Muscle of back (tissue), 3 donors: ENCODE measurements at regions not wholly inside any gene's neighbourhood (a gene's known extent, or its start where the extent isn't known, plus 50 kb on each side); places are given as distances from the start of the nearest gene placed in this dataset.
"Not testable (repeated sequence)": the region's sequence is repeated elsewhere in the genome, so short reads cannot be mapped to it uniquely, and the experiment has no call there.

Experiments used
- DNase-seq, 3 donors: peaks; one replicate each; pipeline versions ENCODE4 v3.0.0 to v3.0.0-alpha.2; 2013

- no peak for DNase-seq
These were observed 392.6 kb upstream of the BRINP1 start for GRCh38 chr9:119761812-119762211.

GRCh38 chr9:119758990-119759389, 389.8 kb upstream of the BRINP1 start:
- no peak for DNase-seq

- DNase-seq = no peak
These were observed 389.0 kb upstream of the BRINP1 start for GRCh38 chr9:119758241-119758640.

DNA sequence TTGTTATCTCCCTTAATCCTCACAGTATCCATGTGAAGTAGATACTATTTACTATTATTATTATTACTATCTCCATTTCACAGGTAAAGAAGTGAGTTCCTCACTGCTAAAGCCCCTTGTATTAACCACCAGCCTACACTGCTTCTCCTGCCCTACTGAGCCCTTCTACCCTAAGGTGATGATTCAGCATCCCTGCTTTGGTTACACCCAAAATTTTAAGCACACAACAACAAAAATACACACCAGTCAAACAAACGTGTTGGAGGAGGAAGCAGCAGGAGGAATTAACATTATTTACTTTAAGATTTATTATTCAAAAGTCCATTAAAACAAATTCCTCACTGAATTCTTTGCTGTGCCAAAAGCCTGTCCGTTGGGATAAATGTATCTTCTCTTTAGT, 370.2 kb upstream of the BRINP1 start:
- no peak for DNase-seq

GRCh38 chr9:119736491-119737454, 367.5 kb upstream of the BRINP1 start:
- no peak for DNase-seq

DNA sequence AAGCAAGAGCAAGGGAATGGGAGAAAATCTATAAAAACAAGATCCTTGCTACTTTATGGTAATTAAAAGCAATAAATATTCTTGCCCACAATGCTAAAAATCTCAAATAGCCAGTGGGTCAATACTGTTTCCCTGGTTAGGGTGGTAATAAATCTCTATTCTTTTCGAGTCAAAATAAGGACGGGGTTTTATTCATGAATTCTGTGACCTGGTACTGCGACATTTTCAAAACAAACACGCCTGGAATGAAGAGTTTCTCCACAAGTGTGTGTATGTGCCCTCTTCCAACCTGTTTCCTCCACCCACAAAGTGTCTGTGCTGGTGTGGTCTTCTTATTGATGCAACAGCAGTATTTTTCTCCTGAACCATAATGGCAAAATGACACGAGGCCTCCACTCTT, 358.8 kb upstream of the BRINP1 start:
- DNase-seq = no peak

DNA sequence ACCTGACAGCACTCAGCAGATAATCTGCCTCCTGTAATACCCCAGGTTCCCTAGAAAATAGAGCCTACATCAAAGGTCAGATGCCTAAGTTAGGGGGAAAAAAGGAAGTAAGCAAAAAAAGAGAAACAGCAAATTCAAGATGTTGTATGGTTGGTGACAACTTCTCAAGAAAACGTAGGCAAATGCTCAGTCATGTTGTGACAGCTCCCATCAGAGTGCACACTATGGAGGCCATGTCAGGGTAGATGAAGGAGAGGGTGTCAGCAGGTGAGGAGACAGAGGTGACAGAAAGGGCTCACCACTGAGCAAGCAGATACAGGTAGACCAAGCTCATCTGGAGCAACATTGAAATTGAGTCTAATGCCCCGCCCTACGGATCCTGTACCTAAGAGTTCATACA, 356.8 kb upstream of the BRINP1 start:
- DNase-seq = no peak

- no peak for DNase-seq
These were observed 353.1 kb upstream of the BRINP1 start for GRCh38 chr9:119722384-119722783.

DNA sequence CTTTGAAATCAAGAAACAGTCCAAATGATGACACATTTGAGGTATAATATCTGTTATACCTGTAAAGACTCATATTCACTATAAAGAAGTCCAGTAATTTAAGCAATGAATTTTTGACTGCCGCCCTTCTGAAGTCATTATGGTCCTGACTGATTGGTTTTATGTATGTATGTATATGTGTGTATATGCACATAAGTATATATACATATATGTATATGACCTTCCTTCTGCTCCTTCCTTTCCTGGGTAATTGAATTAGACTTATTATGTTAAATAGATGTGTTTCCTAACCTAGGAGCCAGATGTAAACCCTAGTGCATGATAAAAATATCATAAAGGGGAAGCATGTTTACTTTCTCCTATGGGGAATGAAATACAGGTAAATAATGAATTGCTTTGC, 343.1 kb upstream of the BRINP1 start:
- DNase-seq = no peak

- no peak for DNase-seq
These were observed 340.2 kb upstream of the BRINP1 start for GRCh38 chr9:119709431-119709830.

DNA sequence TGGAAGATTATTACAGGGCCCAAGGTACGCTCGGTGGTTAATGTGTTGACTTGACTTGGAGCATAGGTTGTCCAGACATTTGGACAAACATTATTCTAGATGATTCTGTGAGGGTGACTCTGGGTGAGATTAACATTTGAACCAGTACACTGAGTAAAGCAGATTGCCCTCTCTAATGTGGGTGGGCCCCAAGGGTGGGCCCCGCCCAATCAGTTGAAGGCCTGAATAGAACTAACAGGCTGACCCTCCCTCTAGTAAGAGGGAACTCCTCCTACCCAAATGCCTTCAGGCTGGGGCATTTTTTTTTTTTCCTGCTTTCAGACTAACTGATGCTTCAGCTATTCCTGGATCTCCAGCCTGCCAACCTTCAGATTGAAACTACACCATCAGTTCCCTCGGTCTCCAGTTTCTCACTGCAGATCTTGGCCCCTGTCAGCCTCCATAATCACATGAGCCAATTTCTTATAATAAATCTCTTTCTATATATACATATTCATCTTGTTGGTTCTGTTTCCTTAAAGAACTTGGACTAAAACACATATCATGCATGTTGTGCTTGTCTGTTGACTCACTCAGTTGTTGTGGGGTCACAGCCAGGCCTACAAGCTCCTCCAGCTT, 338.1 kb upstream of the BRINP1 start:
- DNase-seq = no peak

GRCh38 chr9:119701651-119702050, 332.4 kb upstream of the BRINP1 start:
- no peak for DNase-seq

GRCh38 chr9:119698535-119698934, 329.3 kb upstream of the BRINP1 start:
- DNase-seq = no peak

GRCh38 chr9:119697996-119698395, 328.8 kb upstream of the BRINP1 start:
- no peak for DNase-seq

- DNase-seq = peak in 1 of 3 donors; percentile 4
These were observed 320.6 kb upstream of the BRINP1 start for GRCh38 chr9:119689879-119690278.

- no peak for DNase-seq
These were observed 319.3 kb upstream of the BRINP1 start for GRCh38 chr9:119688547-119688946.

GRCh38 chr9:119677811-119678505, 308.7 kb upstream of the BRINP1 start:
- DNase-seq = no peak

DNA sequence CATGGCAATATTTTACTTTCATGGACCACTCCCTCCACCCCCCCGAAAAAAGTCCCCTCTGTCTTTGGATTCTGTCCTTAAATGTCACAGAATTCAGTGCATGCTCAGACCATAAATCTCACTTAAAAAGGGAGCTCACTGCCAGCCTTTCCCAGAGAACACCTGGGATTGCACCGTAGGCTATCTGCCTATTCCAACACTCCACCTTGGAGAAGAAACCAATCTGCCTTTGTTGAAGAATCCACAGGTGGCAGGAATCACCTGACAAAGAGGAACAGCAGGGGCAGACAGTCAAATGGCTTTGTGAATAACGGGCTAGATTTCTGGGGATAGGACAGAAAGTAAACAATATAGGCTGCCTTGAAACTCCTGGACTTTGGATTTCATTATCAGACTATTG, 306.7 kb upstream of the BRINP1 start:
- no peak for DNase-seq

GRCh38 chr9:119672763-119673162, 303.5 kb upstream of the BRINP1 start:
- DNase-seq = not testable (repeated sequence)

DNA sequence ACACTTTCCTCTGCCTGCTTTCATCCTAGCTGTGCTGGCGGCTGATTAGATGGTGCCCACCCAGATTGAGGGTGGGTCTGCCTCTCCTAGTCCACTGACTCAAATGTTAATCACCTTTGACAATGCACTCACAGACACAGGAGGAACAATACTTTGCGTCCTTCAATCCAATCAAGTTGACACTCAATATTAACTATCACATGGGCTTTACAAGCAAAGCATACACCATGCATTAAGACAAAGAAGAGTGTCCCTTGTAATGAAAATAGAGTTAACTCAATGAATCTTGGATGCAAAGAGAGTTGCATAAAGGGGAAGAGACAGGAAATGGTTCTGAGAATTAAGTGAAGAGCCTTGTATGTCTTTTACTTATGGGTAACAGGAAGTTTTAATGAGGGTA, 298.7 kb upstream of the BRINP1 start:
- DNase-seq = no peak

GRCh38 chr9:119667163-119667562, 297.9 kb upstream of the BRINP1 start:
- no peak for DNase-seq

DNA sequence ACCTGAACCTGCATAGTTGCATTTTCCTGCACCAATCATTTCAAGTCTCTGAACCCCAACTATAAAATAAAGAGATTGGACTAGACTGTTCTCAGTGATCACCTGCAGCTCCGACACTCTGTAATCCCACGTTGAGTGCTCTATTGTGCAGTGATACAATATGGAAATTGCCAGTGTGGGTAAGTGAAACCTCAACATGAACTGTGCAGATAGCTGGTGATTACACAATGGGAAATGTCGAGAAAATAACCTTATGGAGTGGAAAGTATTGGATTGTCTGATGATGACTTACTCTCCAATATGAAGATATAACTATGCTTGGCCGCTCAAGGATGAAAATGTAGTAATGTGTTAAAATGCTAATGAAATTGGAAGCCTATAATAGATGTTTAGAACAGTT, 293.1 kb upstream of the BRINP1 start:
- DNase-seq = no peak

GRCh38 chr9:119652931-119653330, 283.7 kb upstream of the BRINP1 start:
- DNase-seq = no peak
